Psoas muscle (tissue), 7 donors: ENCODE measurements at regions not wholly inside any gene's neighbourhood (a gene's known extent, or its start where the extent isn't known, plus 50 kb on each side); places are given as distances from the start of the nearest gene placed in this dataset.

Experiments used
- ATAC-seq, 4 donors: fragments of 200-7000 bp; cut with Tn5 transposase; one replicate each; pipeline ENCODE4 v1.9.1; 2020; ENCODE audit warnings: moderate library complexity in 3 of 4, mild to moderate bottlenecking in 2 of 4
- DNase-seq, 2 donors: peaks; one replicate each; pipeline ENCODE4 v3.0.0-alpha.2; 2020
- H3K27ac ChIP-seq: fragments of 200-600 bp; one replicate; pipeline ENCODE4 v1.8.0; 2022
- H3K27me3 ChIP-seq, 3 donors: fragments of 200-600 bp in 1 of 3; one replicate each; pipeline versions ENCODE4 v1.6.1 to v1.8.0; 2013 to 2022; ENCODE audit warnings: low read length in 2 of 3, mild to moderate bottlenecking in 2 of 3, moderate library complexity in 1 of 3; ENCODE audit not compliant: insufficient read depth in 3 of 3
- H3K36me3 ChIP-seq, 2 donors: fragments of 200-600 bp in 1 of 2; one replicate each; pipeline versions ENCODE4 v1.6.1 to v1.8.0; 2013 to 2022; ENCODE audit warnings: low read depth in 1 of 2, mild to moderate bottlenecking in 1 of 2, moderate library complexity in 1 of 2; ENCODE audit not compliant: insufficient read depth in 1 of 2
- H3K4me1 ChIP-seq: fragments of 200-600 bp; one replicate; pipeline ENCODE4 v1.8.0; 2022
- H3K4me3 ChIP-seq: fragments of 200-600 bp; one replicate; pipeline ENCODE4 v1.8.0; 2022; ENCODE audit warnings: mild to moderate bottlenecking
- H3K9me3 ChIP-seq: fragments of 200-600 bp; one replicate; pipeline ENCODE4 v1.8.0; 2022
- WGBS, 3 donors: extraction: QIAGEN DNeasy Blood & Tissue Kit; methylation state at CpG; one replicate each; pipeline versions ENCODE4 v1.1.6 to v1.1.7; 2013; 5-methylcytosine and 5-hydroxymethylcytosine counted together
- intact Hi-C, 2 donors: fragments of 100-400 bp; cut with DNase I; formaldehyde crosslinking; loops; one replicate each; pipeline versions ENCODE4 v1.11.0 to v1.14.2; 2022
- TF ChIP-seq, protein P1 (sequence below): fragments of 200-600 bp; IDR thresholded peaks from one replicate; pipeline ENCODE4 v1.8.0; 2022; ENCODE audit warnings: antibody characterized with exemption
- donor health status: healthy with polysubstance abuse.
- donor health status: DM: no; HTN: no; CAD: no; lungs with moderate emphysema.
- donor health status: Bipolar disorder and iron deficiency.
- donor health status: healthy.
- donor health status: DM: yes; HTN: yes; CAD: no.
- donor health status: DM: no; HTN: no; CAD: no.
- donor health status: DM: yes; HTN: yes; CAD: no.

- DNase-seq (no peak), ATAC-seq (no peak)
- Histone ChIP-seq H3K4me1 (no peaks in the 10 kb centered on the region), H3K4me3 (no peak overlapping the region), H3K9me3 (no peaks in the 10 kb centered on the region), H3K27ac (no peak overlapping the region), H3K27me3 (no peaks in the 10 kb centered on the region), H3K36me3 (no peaks in the 10 kb centered on the region)
- TF ChIP-seq, protein P1, sequence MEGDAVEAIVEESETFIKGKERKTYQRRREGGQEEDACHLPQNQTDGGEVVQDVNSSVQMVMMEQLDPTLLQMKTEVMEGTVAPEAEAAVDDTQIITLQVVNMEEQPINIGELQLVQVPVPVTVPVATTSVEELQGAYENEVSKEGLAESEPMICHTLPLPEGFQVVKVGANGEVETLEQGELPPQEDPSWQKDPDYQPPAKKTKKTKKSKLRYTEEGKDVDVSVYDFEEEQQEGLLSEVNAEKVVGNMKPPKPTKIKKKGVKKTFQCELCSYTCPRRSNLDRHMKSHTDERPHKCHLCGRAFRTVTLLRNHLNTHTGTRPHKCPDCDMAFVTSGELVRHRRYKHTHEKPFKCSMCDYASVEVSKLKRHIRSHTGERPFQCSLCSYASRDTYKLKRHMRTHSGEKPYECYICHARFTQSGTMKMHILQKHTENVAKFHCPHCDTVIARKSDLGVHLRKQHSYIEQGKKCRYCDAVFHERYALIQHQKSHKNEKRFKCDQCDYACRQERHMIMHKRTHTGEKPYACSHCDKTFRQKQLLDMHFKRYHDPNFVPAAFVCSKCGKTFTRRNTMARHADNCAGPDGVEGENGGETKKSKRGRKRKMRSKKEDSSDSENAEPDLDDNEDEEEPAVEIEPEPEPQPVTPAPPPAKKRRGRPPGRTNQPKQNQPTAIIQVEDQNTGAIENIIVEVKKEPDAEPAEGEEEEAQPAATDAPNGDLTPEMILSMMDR, result no peak
- intact Hi-C loops, result no loop called here
- 30 to 46% (median 37%) methylated on average over 4 of the region's 4 CpGs for WGBS, 3 donors
These were observed 103.6 kb upstream of the LRIG3 start for GRCh38 chr12:59023861-59024424.

- Histone ChIP-seq H3K27me3 (no peaks in the 10 kb centered on the region), H3K4me3 (no peak overlapping the region), H3K36me3 (no peaks in the 10 kb centered on the region), H3K27ac (no peak overlapping the region), H3K9me3 (no peaks in the 10 kb centered on the region), H3K4me1 (no peaks in the 10 kb centered on the region)
- no peak for DNase-seq
- TF ChIP-seq, protein P1, result no peak
- no peak for ATAC-seq
- intact Hi-C loops, result no loop called here
- WGBS, 3 donors, result 91 to 94% (median 92%) methylated on average over 14 of the region's 14 CpGs
These were observed 100.0 kb upstream of the LRIG3 start for GRCh38 chr12:59020073-59020946.

DNA sequence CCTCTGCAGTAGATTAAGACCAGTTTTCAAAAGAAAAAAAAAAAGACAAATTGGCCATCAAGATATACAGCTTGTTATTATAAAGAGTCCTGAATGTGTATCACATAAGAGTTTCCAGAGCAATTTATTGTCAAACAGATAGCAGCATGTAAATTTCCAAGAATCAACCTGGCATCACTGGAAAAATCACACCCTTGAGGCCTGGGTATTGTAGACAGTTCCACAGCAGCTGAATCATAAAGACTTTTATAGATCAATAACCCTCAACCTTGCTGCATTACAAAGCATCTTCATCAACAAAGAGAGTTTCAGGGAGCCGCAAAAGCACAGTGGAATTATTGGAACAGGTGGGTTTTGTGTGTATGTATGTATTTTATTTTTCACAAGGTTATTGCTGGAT, 94.6 kb upstream of the LRIG3 start:
- DNase-seq (no peak), ATAC-seq (no peak)
- no peaks in the 10 kb centered on the region for H3K9me3 ChIP-seq
- no peaks in the 10 kb centered on the region for H3K4me1 ChIP-seq
- H3K36me3 ChIP-seq, result no peaks in the 10 kb centered on the region
- 88 to 97% (median 93%) methylated on average over 1 of the region's 1 CpG for WGBS, 3 donors
- no peak overlapping the region for H3K4me3 ChIP-seq
- H3K27ac ChIP-seq, result no peak overlapping the region
- intact Hi-C loops, result no loop called here
- TF ChIP-seq, protein P1, result no peak
- no peaks in the 10 kb centered on the region for H3K27me3 ChIP-seq

- WGBS, 3 donors, result 69 to 83% (median 77%) methylated on average over 3 of the region's 3 CpGs
- H3K9me3 ChIP-seq, result no peaks in the 10 kb centered on the region
- H3K36me3 ChIP-seq, result no peaks in the 10 kb centered on the region
- DNase-seq, result no peak
- H3K27ac ChIP-seq, result no peak overlapping the region
- H3K4me1 ChIP-seq, result no peaks in the 10 kb centered on the region
- TF ChIP-seq, protein P1, result no peak
- H3K4me3 ChIP-seq, result no peak overlapping the region
- intact Hi-C loops, result no loop called here
- no peaks in the 10 kb centered on the region for H3K27me3 ChIP-seq
- no peak for ATAC-seq
These were observed 90.6 kb upstream of the LRIG3 start for GRCh38 chr12:59010941-59011340.
